Cardiac muscle cell (in vitro differentiated cells and primary cell): ENCODE measurements at regions not wholly inside any gene's neighbourhood (a gene's known extent, or its start where the extent isn't known, plus 50 kb on each side); places are given as distances from the start of the nearest gene placed in this dataset.

ENCODE experiments used
- DNase-seq, 2 donors: peaks; one replicate each; pipeline versions ENCODE4 v3.0.0 to v3.0.0-alpha.2; 2010 to 2017; ENCODE audit warnings: low read depth in 1 of 2, low spot score in 1 of 2
- H3K27ac ChIP-seq: fragments of 200-600 bp; sonication (generic); 2 replicates; pipeline ENCODE4 v1.5.1; 2016
- H3K27me3 ChIP-seq: fragments of 200-600 bp; sonication (generic); 2 replicates; pipeline ENCODE4 v1.6.0; 2016; ENCODE audit warnings: control low read depth
- H3K36me3 ChIP-seq: fragments of 200-600 bp; sonication (generic); 2 replicates; pipeline ENCODE4 v1.5.1; 2016; ENCODE audit warnings: control low read depth
- H3K4me1 ChIP-seq: fragments of 200-600 bp; sonication (generic); 2 replicates; pipeline ENCODE4 v1.8.1; 2017; ENCODE audit warnings: low read depth, mild to moderate bottlenecking, mixed run types
- H3K4me3 ChIP-seq: fragments of 200-600 bp; sonication (generic); 2 replicates; pipeline ENCODE4 v1.5.1; 2016; ENCODE audit warnings: mild to moderate bottlenecking
- H3K9me3 ChIP-seq: fragments of 200-600 bp; sonication (generic); 2 replicates; pipeline ENCODE4 v1.5.1; 2017; ENCODE audit warnings: low read depth, mild to moderate bottlenecking, control low read depth
- CTCF ChIP-seq: IDR thresholded peaks from 2 replicates; pipeline ENCODE4 v1.5.1; 2012; ENCODE audit warnings: low read depth, mild to moderate bottlenecking, low read length

GRCh38 chr22:22125028-22125578 lies 119.5 kb upstream of the VPREB1 start:
- peaks cover 80% of the 10 kb centered on the region for H3K27me3 ChIP-seq
- H3K36me3 ChIP-seq, result no peaks in the 10 kb centered on the region
- H3K4me1 ChIP-seq, result no peaks in the 10 kb centered on the region
- H3K9me3 ChIP-seq, result no peaks in the 10 kb centered on the region
- no peak for TF ChIP-seq CTCF
- no peak for DNase-seq
- H3K27ac ChIP-seq, result no peak overlapping the region
- no peak overlapping the region for H3K4me3 ChIP-seq

- no peak overlapping the region for H3K4me3 ChIP-seq
- no peaks in the 10 kb centered on the region for H3K36me3 ChIP-seq
- no peak for TF ChIP-seq CTCF
- no peak for DNase-seq
- H3K27ac ChIP-seq, result no peak overlapping the region
- H3K4me1 ChIP-seq, result no peaks in the 10 kb centered on the region
- H3K27me3 ChIP-seq, result peaks cover 73% of the 10 kb centered on the region
- no peaks in the 10 kb centered on the region for H3K9me3 ChIP-seq
Observed at GRCh38 chr22:22124374-22124773, 120.2 kb upstream of the VPREB1 start.

- H3K27me3 ChIP-seq, result peaks cover 73% of the 10 kb centered on the region
- H3K9me3 ChIP-seq, result no peaks in the 10 kb centered on the region
- no peak overlapping the region for H3K4me3 ChIP-seq
- no peaks in the 10 kb centered on the region for H3K36me3 ChIP-seq
- H3K27ac ChIP-seq, result no peak overlapping the region
- TF ChIP-seq CTCF, result no peak
- H3K4me1 ChIP-seq, result no peaks in the 10 kb centered on the region
- DNase-seq, result no peak
Observed at GRCh38 chr22:22123960-22124278, 120.7 kb upstream of the VPREB1 start.

GRCh38 chr22:22123118-22123959 lies 121.2 kb upstream of the VPREB1 start:
- no peak for DNase-seq
- H3K36me3 ChIP-seq, result no peaks in the 10 kb centered on the region
- no peaks in the 10 kb centered on the region for H3K9me3 ChIP-seq
- H3K27ac ChIP-seq, result no peak overlapping the region
- H3K27me3 ChIP-seq, result peaks cover 73% of the 10 kb centered on the region
- no peak overlapping the region for H3K4me3 ChIP-seq
- no peak for TF ChIP-seq CTCF
- no peaks in the 10 kb centered on the region for H3K4me1 ChIP-seq

GRCh38 chr22:22122348-22123117 lies 122.1 kb upstream of the VPREB1 start:
- no peaks in the 10 kb centered on the region for H3K4me1 ChIP-seq
- DNase-seq, result no peak
- H3K27me3 ChIP-seq, result peaks cover 70% of the 10 kb centered on the region
- TF ChIP-seq CTCF, result no peak
- no peak overlapping the region for H3K27ac ChIP-seq
- no peak overlapping the region for H3K4me3 ChIP-seq
- H3K9me3 ChIP-seq, result no peaks in the 10 kb centered on the region
- no peaks in the 10 kb centered on the region for H3K36me3 ChIP-seq
